COLO829 (cell line): ENCODE measurements at regions not wholly inside any gene's neighbourhood (a gene's known extent, or its start where the extent isn't known, plus 50 kb on each side); places are given as distances from the start of the nearest gene placed in this dataset.
"Not testable (repeated sequence)": the region's sequence is repeated elsewhere in the genome, so short reads cannot be mapped to it uniquely, and the experiment has no call there.

Experiments used
- DNase-seq: peaks from one replicate; pipeline ENCODE4 v3.0.0; 2012; ENCODE audit warnings: low spot score

DNA sequence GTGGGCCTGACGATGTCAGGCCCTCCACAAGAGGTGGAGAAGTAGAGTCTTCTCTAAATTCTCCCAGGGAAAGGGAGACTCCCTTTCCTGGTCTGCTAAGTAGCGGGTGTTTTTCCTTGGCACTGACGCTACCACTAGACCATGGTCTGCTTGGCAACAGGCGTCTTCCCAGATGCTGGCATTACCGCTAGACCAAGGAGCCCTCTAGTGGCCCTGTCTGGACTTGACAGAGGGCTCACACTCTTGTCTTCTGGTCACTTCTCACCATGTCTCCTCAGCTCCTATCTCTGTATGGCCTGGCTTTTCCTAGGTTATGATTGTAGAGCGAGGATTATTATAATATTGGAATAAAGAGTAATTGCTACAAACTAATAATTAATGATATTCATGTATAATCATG, 51.1 kb upstream of the RASSF6 start:
- not testable (repeated sequence) for DNase-seq

DNA sequence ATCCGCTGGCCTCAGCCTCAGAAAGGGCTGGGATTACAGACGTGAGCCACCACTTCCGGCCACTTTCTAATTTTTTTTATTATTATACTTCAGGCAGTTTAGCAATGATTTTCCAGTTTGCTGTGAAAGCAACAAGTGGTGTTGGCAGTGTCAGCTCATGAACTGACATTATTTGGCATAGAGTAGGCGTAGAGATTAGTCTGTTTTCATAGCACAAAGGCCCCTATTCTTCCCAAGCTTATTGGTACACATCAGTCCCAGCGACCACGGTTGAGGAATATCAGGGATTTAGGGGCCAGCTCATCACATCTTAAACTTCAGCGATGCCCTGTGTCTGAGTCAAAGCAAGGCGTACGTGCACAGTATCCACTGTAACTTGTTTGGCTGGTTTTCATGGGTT, 53.0 kb upstream of the RASSF6 start:
- DNase-seq, result peak; percentile 85

GRCh38 chr4:73674451-73674919, 54.2 kb upstream of the RASSF6 start:
- no peak for DNase-seq

DNA sequence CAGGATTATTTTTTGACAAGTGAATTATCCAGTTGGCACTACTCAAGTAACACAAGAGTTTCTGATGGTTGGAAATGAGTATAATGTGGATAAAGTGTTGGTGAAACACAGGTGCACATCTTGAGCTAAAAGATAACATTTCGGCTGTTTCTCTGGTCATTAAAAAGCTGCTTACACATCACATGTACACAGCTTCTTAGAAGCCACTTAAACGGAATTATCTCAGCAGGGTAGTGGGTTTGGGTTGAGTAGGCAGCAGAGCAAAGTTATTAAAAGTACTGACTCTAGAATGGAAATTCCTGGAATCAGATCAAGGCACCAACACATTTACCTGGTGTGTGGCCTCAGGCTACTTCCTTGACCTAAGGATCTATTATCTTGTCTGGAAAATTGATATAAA, 55.4 kb upstream of the RASSF6 start:
- no peak for DNase-seq

GRCh38 chr4:73676136-73676535, 55.9 kb upstream of the RASSF6 start:
- DNase-seq, result no peak

DNA sequence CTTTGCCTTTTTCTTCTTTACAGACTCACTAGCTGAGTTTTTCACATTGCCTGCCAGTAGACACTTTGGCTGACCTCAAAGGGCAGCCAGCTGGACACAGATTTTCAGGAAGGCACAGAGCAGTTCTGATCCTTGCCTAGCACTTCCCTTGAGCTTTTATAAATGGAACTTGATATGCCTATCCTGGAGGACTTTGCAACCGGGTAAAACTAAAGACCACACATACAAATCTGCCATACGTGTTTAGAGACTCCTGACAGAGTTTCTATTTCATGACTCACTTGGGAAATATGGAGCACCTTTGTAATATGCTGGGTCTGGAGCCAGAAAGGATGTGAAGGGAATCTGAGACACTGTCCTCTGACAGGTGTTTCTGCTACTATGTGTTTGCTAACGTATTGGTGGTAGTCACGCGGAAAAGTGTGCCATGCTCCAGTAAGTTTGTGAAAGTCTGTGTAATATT, 56.7 kb upstream of the RASSF6 start:
- no peak for DNase-seq

DNA sequence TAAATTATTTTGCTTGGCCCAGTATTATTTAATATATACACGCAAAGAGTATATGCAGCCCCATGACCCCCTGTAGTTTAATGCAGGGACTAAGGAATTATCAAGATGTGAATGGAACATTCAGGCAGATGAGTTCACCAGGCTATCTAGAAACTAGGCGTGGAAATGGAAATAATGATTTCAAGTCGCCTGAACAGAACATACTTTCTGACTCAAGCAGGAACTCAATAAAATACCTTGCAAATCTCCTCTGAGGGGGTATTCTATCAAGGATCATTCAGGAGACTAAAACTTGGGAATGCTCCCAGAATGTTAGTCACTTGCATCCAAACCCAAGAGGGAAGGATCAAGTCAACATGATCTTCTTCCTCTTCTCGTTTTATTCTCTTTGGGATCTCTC, 59.6 kb upstream of the RASSF6 start:
- no peak for DNase-seq

GRCh38 chr4:73681776-73682175, 58.6 kb upstream of the CXCL8 start:
- no peak for DNase-seq

- DNase-seq, result no peak
These were observed 57.9 kb upstream of the CXCL8 start for GRCh38 chr4:73682508-73682907.

DNA sequence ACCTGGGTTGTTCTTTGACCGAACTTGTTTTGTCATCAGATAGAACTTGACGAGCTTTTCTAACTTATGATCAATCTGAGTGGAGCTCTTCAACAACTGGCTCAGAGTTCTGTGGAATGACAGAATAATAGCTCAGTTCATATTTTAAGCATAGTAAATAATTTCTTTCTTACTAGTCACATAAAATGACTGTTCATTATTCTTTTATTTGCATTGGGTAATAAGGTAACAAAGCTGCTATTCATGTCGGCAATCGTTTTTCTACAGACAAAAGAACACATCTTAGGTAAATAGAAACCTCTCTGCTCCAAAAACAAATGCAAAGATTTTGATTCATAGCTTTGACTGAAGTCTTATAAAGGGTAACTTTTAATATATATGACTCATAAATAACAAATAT, 57.3 kb upstream of the CXCL8 start:
- peak; percentile 50 for DNase-seq

- no peak for DNase-seq
These were observed 56.9 kb upstream of the CXCL8 start for GRCh38 chr4:73683456-73683855.

- DNase-seq, result no peak
These were observed 56.3 kb upstream of the CXCL8 start for GRCh38 chr4:73684097-73684496.

GRCh38 chr4:73685052-73685451, 55.3 kb upstream of the CXCL8 start:
- DNase-seq, result no peak

DNA sequence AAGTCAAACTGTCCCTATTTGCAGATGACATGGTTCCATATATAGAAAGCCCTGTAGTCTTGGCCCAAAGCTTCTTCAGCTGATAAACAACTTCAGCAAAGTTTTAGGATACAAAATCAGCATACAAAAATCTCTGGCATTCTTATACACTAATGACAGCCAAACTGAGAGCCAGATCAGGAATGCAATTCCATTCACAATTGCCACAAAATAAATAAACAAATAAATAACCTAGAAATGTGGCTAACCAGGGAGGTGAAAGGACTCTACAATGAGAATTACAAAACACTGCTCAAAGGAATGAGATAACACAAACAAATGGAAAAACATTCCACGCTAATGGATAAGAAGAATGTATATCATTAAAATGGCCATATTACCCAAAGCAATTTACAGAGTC, 52.9 kb upstream of the CXCL8 start:
- no peak for DNase-seq

GRCh38 chr4:73690051-73690738, 50.2 kb upstream of the CXCL8 start:
- no peak for DNase-seq
